ENCODE measurements at regions not wholly inside any gene's neighbourhood (a gene's known extent, or its start where the extent isn't known, plus 50 kb on each side); places are given as distances from the start of the nearest gene placed in this dataset.

DNA sequence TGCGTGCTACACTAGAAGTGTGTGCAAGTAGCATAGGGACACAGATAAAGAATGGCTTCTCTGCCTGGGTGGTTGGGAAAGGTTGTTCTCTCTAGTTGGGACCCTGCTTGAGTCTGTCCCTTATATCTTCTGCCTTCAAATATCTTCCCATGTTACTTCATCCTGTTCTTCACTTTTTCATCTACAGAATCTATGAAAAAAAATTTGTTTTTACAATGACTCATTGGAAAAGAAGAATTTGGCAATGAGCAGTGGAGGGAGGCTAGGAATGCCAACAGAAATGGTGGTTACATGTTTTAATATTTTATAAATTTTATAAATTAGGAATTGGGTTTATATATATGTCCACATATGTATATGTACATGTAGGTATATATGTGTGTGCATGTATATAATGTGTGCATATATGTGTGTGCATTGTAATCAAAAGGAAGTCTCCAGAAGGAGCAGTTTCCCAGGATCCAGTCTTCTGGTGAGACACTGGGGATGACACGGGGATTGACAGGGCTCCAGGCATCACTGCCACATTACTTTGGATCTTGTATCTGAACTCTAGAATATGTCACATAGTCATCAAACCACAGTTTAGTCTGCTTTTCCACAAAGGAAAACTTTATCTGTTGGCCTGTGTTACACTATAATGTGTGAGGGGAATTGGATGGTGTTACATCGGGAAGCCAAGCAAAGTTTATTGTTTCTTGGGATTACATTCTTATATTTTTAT is 75.3 kb upstream of the RIPOR2 start:
- DNase-seq (ENCODE audit: extremely low read depth in 1 of 2, low read depth in 1 of 2), result no peak

DNA sequence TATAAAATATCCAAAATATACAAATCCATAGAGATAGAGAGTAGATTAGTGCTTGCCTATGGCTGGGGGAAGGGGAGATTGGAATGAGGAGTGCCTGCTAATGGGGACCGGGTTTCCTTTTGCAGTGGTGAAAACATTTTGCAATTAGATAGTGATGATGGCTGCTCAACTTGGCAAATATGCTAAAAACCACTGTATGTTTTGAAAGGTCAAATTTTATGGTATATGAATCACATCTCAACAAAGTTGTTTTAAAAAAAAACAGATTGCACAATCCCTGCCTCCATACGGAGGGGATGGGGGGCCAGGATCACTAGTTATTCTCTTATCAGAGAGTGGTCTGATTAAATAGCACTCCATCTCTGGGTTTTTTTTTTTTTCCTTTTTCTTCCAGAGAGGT is 76.9 kb upstream of the RIPOR2 start:
- DNase-seq (ENCODE audit: extremely low read depth in 1 of 2, low read depth in 1 of 2), result no peak

DNA sequence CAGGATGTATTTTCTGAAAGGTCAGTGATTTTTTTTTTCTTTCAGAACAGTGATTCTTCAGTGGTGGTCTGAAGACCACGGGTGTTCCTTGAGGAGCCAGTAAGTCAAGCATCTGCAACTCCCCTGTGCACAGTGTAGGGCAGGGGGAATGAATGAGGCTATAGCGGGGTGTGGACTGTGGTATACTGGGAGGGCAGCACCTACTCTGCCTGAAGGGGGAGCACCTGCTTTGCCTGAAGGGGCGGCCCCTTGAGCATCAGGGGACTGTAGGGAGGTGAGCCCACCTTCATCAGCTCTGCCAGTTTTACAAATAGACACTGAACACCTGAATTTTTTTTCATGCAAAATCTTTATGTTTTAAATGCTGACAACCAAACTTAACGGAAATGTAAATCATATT is 77.5 kb upstream of the RIPOR2 start:
- DNase-seq (ENCODE audit: extremely low read depth in 1 of 2, low read depth in 1 of 2), result no peak

DNA sequence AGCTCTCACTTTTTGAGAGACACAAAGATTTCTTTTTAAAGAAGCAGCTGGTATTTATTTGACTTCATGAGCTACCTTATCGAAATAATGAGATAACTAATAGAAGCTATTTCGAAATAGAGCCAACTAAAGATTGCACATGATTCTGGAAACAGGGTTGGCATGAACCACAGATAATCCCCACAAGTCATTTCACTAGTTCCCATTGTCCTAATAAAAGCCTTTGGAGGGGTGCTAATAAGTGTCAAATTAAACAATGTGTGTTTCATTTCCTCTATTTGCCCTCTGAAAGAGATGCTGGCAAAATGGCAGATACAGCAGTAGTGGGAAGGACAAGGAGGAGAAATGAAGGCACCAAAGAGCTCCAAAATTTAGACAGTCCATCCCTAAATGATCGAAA is 78.6 kb upstream of the RIPOR2 start:
- no peak for DNase-seq (ENCODE audit: extremely low read depth in 1 of 2, low read depth in 1 of 2)

DNA sequence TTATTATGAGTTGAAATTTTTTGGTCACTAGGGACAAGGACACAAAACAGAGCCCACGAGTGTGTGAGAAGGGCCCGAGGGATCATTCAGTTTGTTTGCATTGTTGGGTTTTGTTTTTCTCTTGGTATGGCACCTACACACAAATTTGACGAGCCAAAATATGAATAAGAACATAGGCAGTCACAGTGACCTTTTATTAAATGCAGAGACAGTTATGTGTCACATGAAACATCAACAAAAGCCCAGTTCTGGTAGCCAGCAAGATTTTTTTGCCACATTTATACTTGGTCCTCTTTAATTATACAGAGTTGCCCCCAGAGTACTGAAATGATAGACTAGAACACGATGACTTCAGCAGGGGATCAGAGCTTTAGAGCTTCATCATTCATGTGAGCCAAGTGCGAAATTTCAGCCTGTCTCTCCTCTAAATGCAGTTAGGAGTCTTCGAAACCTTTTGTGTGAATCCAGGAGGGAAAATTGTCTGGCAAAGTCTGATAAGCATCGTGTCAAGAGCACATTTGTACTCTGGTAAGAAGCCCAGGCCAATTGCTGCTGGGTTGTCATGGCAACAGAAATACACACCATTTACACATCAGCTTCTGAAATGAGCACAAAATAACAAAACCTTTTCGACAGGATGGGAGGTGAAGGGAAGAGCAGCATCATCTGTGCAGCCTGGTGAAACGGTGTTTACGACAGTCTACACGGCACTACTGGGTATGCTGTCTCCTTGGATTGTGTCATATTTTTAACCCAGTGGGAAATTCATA is 79.2 kb upstream of the RIPOR2 start:
- no peak for DNase-seq (ENCODE audit: extremely low read depth in 1 of 2, low read depth in 1 of 2)

DNA sequence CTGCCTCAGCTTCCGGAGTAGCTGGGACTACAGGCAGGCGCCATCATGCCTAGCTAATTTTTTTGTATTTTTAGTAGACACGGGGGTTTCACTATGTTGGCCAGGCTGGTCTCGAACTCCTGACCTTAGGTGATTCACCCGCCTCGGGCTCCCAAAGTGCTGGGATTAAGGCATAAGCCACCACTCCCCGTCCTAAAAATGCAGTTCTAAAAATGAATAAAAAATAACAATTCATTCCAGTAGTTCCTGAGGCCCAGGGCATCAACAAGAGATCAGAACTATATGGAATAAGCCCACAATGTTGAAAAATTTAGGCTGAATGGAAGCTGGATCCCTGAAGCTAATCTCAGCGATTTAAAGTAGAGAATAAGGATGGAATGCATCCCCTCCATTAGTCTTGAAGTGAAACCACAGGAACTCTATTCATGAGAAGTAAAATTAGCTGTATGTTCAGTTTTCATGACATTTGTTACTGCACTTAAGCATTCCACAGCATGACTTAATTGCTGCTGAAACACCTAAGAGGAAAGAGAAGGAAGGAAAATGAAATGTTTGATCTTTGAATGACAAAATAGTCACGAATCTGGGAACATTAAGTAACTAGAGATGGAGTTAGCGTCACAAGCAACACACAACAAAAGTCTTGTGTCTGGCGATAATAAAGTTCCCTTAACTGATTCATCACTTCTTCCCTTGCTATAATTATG is 80.4 kb upstream of the RIPOR2 start:
- no peak for DNase-seq (ENCODE audit: extremely low read depth in 1 of 2, low read depth in 1 of 2)

DNA sequence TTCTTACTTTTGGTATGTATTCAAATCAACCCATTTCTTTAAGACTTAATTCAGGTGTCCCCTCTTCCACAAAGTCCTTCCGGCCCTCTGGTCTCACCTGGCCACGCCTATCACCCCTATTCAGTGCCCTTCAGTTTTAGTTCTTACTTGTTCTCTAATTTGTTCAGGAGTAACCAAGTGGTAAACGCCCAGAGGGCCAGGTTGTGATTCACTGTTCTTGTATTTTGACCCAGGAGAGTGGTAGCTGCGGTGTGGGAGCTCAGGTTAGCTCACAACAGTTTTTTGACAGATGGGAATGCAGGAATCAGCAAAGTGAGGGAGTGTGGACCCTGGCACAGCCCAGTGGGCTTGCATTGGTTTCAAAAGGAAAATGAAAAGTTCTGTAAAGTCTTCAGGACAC is 81.7 kb upstream of the RIPOR2 start:
- DNase-seq (ENCODE audit: extremely low read depth in 1 of 2, low read depth in 1 of 2), result no peak

DNA sequence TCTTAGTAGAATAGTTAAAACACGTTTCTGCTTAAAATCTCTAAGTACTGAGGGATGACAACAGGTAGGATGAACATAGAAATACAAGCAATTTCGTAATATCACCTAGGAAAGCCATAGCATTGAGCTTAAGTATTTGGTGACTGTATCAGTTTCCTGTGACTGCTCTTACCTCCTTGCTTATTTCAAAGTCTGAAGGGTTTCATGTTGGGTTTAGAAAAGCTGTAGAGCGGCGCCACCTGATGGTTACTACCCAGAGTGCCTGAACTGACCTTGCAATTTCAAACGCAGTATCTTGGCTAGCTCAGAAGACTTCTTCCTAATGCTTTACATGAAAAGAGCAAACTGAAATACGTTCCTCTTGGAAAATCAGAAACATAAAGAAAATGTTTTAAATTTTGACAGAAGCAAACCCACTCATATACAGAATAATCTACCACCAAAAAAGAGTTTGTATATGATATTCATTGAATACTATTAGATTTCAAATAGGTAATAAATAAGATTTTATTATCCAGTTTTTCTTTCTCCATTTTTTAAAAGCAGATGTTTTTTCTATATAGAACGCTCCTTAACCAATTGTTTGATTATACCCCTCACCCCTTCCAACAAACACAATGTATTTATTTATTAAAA is 82.3 kb upstream of the RIPOR2 start:
- peak in 1 of 2 donors; percentile 62 for DNase-seq (ENCODE audit: extremely low read depth in 1 of 2, low read depth in 1 of 2)

DNA sequence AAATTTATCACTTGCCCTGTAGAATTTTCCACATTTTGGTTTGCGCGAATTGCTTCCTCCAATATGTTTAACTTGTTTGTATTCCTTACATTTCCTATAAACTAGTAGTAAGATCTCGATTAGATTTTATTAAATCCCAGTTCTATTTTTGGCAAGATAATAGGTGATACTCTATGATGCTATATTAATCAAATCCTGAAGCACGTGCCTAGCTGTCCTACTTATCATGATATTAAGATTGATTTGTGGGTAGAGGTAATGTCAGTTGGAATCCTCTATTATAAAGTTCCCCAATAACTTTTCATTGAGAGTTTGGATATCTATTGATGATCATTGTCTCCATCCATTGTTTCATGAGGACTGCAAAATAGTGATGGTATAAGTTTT is 82.8 kb upstream of the RIPOR2 start:
- no peak for DNase-seq (ENCODE audit: extremely low read depth in 1 of 2, low read depth in 1 of 2)

DNA sequence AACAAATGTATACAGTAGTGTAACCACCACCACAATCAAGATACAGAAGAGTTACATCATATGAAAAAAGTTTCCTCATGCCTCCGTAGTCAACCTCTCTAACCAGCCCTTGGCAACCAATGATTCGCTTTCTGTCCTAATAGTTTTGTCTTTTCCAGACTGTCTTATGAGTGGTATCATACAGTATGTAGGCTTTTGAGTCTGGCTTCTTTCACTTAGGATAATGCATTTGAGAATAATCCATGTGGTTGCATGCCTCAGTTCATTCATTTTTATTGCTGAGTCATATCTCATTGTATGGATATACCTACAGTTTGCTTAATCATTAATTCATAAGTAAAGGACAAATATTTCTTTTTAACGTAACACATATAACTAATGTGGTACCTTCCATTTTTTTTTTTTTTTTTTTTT is 86.4 kb upstream of the RIPOR2 start:
- DNase-seq (ENCODE audit: extremely low read depth in 1 of 2, low read depth in 1 of 2), result no peak

DNA sequence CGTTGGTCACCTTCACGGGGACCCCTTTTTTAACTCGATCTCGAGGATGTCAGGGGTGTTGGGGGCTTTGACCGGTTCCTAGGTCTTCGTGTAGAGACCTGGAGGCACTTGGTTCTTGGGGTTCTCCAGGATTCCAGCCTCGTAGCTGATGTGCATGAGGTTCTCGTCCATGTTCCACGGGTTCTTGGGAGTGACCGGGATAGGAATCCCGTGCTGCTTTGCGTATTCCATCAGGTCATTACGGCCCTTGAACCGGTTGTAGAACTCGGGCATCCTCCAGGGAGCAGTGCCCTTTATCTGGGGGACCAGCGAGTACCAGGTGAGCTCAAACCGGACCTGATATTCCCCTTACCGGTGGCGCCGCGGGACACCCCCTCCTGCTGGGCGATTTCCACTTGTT is 88.0 kb upstream of the RIPOR2 start:
- no peak for DNase-seq (ENCODE audit: extremely low read depth in 1 of 2, low read depth in 1 of 2)

DNA sequence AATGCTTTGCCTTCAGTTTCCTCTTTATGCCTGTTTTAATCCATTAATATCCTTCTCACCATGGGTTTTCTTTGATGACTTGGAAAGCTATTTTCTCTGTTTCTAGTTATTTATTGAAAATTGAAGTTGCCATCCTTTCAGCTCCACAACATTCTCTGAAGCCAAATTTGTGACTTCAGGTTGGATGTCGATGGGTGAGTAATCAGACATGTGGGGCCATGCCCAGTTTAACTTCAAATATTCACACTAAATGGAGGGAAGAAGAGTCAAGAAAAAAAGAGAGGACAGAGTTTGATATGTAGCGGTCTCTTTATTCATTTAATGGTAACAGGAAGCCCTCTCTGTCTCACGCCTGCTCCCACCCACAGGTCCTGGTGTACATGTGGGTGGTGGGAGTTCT is 89.1 kb upstream of the RIPOR2 start:
- DNase-seq (ENCODE audit: extremely low read depth in 1 of 2, low read depth in 1 of 2), result no peak

DNA sequence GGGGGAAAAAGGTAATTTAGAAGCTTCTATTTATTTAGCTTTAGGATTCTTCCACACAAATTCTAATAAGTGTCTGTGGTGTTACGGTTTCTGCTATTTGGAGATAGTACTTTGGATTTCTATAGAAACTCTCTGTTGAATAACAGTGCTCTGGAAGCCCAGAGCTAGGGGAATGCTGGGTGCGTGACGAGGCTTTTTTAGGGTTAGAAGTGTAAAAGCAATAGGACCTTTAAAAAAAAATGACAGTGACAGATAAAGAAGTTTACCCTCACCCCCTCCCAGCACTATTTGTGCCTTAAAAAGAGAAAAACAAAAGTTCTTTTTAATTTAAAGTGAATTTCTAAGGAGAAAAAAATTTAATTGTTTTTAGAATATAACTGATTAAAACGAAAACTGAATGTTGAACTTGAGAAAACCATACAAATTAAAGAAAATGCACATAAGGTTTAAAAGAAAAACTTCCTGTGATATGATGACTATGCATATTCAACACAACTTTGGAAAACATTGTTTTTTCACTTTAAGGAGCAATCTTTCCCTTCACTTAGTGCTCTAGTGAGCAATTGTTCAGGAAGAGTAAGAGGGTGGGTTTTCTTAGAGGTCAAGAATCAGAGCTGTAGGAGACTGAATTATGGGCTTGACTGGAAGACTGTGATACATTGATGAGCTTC is 89.6 kb upstream of the RIPOR2 start:
- DNase-seq (ENCODE audit: extremely low read depth in 1 of 2, low read depth in 1 of 2), result no peak

DNA sequence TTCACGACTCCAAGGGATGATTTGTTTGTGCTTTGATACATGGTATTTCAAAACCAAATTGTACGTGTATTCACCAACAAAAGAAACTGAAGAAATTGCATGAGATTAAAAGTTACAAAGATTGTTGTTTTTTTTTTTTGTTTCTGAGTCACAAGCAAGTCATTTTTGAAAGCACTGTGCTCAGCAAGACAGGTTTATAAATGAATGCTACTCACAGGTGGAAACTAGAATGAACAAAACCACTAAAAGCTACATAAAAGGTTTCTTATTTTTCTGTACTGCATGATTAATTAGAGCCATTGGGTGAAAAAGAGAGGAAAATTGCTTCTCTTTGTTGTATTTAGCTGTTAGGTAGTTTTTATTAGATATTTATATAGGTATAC is 90.2 kb upstream of the RIPOR2 start:
- no peak for DNase-seq (ENCODE audit: extremely low read depth in 1 of 2, low read depth in 1 of 2)

DNA sequence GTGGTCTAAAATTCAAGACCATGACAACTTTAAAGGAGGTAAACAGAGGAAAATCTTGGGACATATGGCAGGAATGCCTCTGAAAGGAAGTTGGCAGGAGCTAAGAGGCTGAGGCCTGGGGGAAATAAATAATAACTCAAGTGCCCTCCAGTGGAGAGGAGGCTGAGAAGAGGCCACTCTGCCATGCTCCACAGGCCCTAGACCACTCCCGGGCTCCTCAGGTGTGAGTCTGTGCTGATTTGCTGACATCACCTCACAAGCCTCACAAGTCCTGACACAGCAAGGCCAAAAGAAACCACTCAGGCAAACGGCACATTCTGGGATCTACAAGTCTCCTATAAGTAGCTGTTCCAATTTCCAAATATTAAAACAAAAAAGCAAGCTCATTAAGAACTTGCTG is 91.0 kb upstream of the RIPOR2 start:
- DNase-seq (ENCODE audit: extremely low read depth in 1 of 2, low read depth in 1 of 2), result no peak

DNA sequence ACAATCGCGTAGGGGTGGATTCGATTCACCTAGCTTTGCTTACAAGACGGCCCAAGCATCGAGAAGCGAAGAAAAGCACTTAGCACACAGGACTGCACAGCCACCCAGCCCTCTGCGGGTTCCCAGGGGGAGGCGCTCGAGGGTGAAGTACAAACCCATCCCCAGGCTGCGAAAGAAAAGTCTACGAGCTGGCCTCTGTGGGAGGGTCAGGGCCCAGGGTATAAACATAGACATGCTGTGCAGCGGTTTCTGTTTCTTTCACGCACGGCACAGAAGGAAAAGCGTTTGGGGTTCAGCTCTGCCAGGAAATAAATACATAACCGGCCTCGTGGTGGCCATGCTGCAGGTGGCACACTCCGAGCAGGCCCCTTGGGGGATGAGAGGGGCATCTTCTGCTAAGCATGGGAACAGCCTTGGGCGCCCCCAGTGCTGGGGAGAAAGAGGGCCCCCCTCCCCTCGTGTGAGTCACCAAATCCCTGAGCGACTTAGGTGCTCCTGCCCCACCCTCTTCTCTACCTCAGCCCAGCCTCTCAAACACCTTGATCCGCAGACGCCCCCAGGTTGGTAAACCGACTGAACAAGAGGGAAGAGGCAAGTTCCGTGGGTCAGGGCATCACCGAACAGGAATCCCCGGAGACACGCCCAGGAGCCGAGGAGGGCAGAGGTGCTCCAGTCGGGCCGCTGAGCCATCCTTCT is 91.6 kb upstream of the RIPOR2 start:
- DNase-seq (ENCODE audit: extremely low read depth in 1 of 2, low read depth in 1 of 2), result peak in 1 of 2 donors; percentile 58

DNA sequence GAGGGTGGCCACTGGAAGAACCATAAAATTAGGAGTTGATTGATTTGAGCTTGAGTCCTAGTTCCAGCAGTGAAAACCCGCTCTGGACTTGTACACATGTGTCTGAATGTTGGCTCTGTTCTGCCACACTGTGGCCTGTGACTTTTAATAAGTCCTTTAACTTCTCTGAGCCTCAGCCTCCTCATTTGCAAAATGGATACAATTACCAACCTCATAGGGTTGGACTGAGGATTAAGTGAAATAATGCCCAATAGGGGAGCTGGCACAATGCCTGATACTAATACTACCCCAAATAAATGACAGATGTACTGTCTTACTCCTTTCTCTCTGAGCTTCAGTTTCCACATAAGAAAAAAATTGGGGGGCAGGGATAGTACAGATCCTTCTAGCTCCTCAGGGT is 92.6 kb upstream of the RIPOR2 start:
- no peak for DNase-seq (ENCODE audit: extremely low read depth in 1 of 2, low read depth in 1 of 2)

DNA sequence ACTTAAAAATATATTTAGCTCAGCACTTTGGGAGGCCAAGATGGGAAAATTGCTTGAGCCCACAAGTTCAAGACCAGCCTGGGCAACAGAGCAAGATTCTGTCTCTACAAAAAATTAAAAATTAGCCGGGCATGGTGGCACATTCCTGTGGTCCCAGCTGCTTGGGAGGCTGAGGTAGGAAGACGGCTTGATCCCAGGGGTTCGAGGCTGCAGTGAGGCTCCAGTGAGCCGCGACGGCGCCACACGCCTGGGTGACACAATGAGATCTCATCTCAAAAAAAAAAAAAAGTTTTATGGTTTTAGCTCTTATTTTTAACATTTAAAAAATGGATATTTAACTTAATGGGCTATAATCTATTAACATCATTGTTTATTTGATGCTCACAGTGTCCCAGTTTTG is 97.2 kb upstream of the RIPOR2 start:
- DNase-seq (ENCODE audit: extremely low read depth in 1 of 2, low read depth in 1 of 2), result no peak

DNA sequence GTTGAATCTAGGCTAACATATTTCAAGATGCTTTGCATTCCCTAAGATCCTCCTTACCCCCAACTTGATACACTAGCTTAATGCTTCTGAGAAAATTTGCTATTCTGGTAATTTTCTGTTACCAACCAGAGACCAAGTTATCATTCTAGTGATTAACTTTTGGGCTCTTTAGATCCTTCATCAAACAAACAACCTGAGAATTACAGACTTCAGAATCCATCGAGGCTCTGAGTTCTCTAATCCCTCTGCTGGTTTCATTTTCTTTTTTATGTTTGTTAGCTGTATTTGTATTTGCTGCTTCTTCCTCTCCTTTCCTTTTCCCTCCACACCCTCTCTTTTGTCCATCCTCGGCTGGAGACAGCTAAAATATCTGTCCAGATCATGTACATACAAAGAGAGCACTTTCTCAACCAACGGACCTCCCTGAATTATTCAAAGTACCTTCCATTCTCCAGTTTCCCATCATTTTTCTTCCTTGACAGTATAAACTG is 98.7 kb upstream of the RIPOR2 start:
- no peak for DNase-seq (ENCODE audit: extremely low read depth in 1 of 2, low read depth in 1 of 2)

DNA sequence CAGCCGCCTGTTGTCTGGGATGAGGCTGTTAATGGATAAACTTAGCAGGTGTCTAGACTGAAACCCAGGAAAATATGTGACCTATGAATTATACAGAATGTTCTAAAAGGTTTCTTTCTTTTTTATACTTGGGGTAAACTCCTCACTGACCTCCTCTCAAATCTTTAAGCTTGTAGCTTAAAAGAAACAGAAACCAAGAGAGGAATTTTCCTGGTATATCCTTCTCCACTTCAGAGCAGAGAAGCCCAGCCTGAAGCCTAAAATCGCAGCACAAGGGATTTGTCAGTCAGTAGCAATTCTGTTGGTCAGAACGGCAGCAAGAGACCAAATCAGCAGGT is 99.4 kb upstream of the RIPOR2 start:
- DNase-seq (ENCODE audit: extremely low read depth in 1 of 2, low read depth in 1 of 2), result no peak
